DOHH2 (cell line): ENCODE measurements at regions not wholly inside any gene's neighbourhood (a gene's known extent, or its start where the extent isn't known, plus 50 kb on each side); places are given as distances from the start of the nearest gene placed in this dataset.

Experiments
- CTCF ChIP-seq: fragments of 200-600 bp; sonication (generic); IDR thresholded peaks from one replicate; pipeline ENCODE4 v1.5.1; 2014; ENCODE audit warnings: antibody characterized with exemption, mild to moderate bottlenecking, low read depth, low read length; ENCODE audit not compliant: poor library complexity, severe bottlenecking
- EZH2phosphoT487 ChIP-seq: fragments of 200-600 bp; sonication (generic); IDR thresholded peaks from 2 replicates; pipeline ENCODE4 v1.6.1; 2017; ENCODE audit warnings: borderline replicate concordance, mild to moderate bottlenecking, antibody characterized with exemption, low read length, moderate library complexity, mixed read lengths

- TF ChIP-seq CTCF (no peak), EZH2phosphoT487 (no peak)
Observed at GRCh38 chr3:105944721-105945120, 75.9 kb upstream of the CBLB start.
